ENCODE measurements at regions not wholly inside any gene's neighbourhood (a gene's known extent, or its start where the extent isn't known, plus 50 kb on each side); places are given as distances from the start of the nearest gene placed in this dataset.

GRCh38 chr2:241965931-241966412 is 96.4 kb downstream of the RTP5 start (continued):
- TF ChIP-seq ZNF687 (IDR thresholded peaks at IDR 0.05) (peak; percentile 68; the same call in 1 of the 2 replicates), ETV6 (conservative IDR thresholded peaks at IDR 0.05 in 1 of 2, IDR thresholded peaks at IDR 0.05 in 1 of 2; ENCODE audit: borderline replicate concordance in 1 of 2, low read depth in 1 of 2) (no peak), MTA2 (IDR thresholded peaks at IDR 0.05; ENCODE audit: low read depth) (peak; percentile 75; the same call in 1 of the 2 replicates), MLLT1 (IDR thresholded peaks at IDR 0.05) (peak; percentile 87), TCF7 (IDR thresholded peaks at IDR 0.05; ENCODE audit: borderline replicate concordance) (no peak), POLR2A (IDR thresholded peaks at IDR 0.05; ENCODE audit: low read depth, low read length) (peak; percentile 51; the same call in 1 of the 2 replicates), SMARCA5 (IDR thresholded peaks at IDR 0.05) (0 out of 2 replicates have a peak, but pooled peaks have one; percentile 82), PKNOX1 (IDR thresholded peaks at IDR 0.05) (peak; percentile 38; the same call in 1 of the 2 replicates), EZH2 (IDR thresholded peaks at IDR 0.05; ENCODE audit: borderline replicate concordance, control insufficient read depth, low read depth, low read length) (no peak), LARP7 (IDR thresholded peaks at IDR 0.05) (peak; percentile 72), FOXM1 (IDR thresholded peaks at IDR 0.05; ENCODE audit: low read depth, low read length) (peak; percentile 48; the same call in 1 of the 2 replicates), SP1 (IDR thresholded peaks at IDR 0.05; ENCODE audit: low read depth, low read length) (peak; percentile 40), FOXK2 (IDR thresholded peaks at IDR 0.05) (0 out of 2 replicates have a peak, but pooled peaks have one; percentile 41), JUNB (IDR thresholded peaks at IDR 0.05) (peak; percentile 65), TCF12 (IDR thresholded peaks at IDR 0.05; ENCODE audit: low read depth, low read length) (peak; percentile 76), RAD21 (IDR thresholded peaks at IDR 0.05; ENCODE audit: insufficient read depth, low read depth, low read length) (no peak), ZBTB40 (IDR thresholded peaks at IDR 0.05; ENCODE audit: borderline replicate concordance) (no peak), WRNIP1 (IDR thresholded peaks at IDR 0.05; ENCODE audit: borderline replicate concordance, low read depth, low read length) (no peak)
